GM12891 (cell line): ENCODE measurements at regions not wholly inside any gene's neighbourhood (a gene's known extent, or its start where the extent isn't known, plus 50 kb on each side); places are given as distances from the start of the nearest gene placed in this dataset.
"Not testable (repeated sequence)": the region's sequence is repeated elsewhere in the genome, so short reads cannot be mapped to it uniquely, and the experiment has no call there.

Experiments used
- DNase-seq: peaks from one replicate; pipeline ENCODE4 v3.0.0; 2011; ENCODE audit warnings: low spot score; ENCODE audit not compliant: insufficient read length
- FAIRE-seq: peaks from 2 replicates; lab custom pipeline; 2011; peaks lifted over from hg19 to GRCh38; lab: Jason Lieb, UNC
- PAX5 ChIP-seq: IDR thresholded peaks from 2 replicates; pipeline ENCODE4 v1.6.1; 2011; ENCODE audit warnings: low read length, moderate library complexity, mild to moderate bottlenecking; ENCODE audit not compliant: insufficient read depth, severe bottlenecking
- POLR2A ChIP-seq: IDR thresholded peaks from 2 replicates; pipeline ENCODE4 v1.6.1; 2011; ENCODE audit warnings: low read depth, low read length, control low read depth
- POLR2AphosphoS5 ChIP-seq: IDR thresholded peaks from 2 replicates; pipeline ENCODE4 v1.6.1; 2011; ENCODE audit warnings: low read depth, low read length, control low read depth
- POU2F2 ChIP-seq: IDR thresholded peaks from 2 replicates; pipeline ENCODE4 v1.6.1; 2011; ENCODE audit warnings: low read depth, mild to moderate bottlenecking, control low read depth, low read length, moderate library complexity
- SPI1 ChIP-seq: IDR thresholded peaks from 2 replicates; pipeline ENCODE4 v1.6.1; 2011; ENCODE audit warnings: low read depth, low read length, control low read depth
- TAF1 ChIP-seq: IDR thresholded peaks from 2 replicates; pipeline ENCODE4 v1.6.1; 2011; ENCODE audit warnings: low read depth, low read length, control low read depth

GRCh38 chr5:37957218-37957617 is 117.4 kb upstream of the GDNF start:
- no peak for FAIRE-seq
- no peak for DNase-seq
- TF ChIP-seq SPI1 (no peak), TAF1 (no peak), POU2F2 (no peak), POLR2A (no peak), PAX5 (no peak), POLR2AphosphoS5 (no peak)

GRCh38 chr5:37955748-37956147 is 115.9 kb upstream of the GDNF start:
- TF ChIP-seq SPI1, result no peak
- no peak for TF ChIP-seq POU2F2
- TF ChIP-seq PAX5, result no peak
- no peak for TF ChIP-seq TAF1
- no peak for TF ChIP-seq POLR2A
- no peak for TF ChIP-seq POLR2AphosphoS5
- no peak for FAIRE-seq
- DNase-seq, result no peak

GRCh38 chr5:37954561-37954960 is 114.7 kb upstream of the GDNF start:
- FAIRE-seq (no peak), DNase-seq (no peak)
- TF ChIP-seq POLR2A (no peak), SPI1 (no peak), POU2F2 (no peak), PAX5 (no peak), TAF1 (no peak), POLR2AphosphoS5 (no peak)

- DNase-seq (no peak), FAIRE-seq (no peak)
- TF ChIP-seq POLR2A (no peak), SPI1 (no peak), PAX5 (no peak), POLR2AphosphoS5 (no peak), TAF1 (no peak), POU2F2 (no peak)
These were observed 112.3 kb upstream of the GDNF start for GRCh38 chr5:37951946-37952721.

- no peak for FAIRE-seq
- TF ChIP-seq TAF1 (no peak), POLR2AphosphoS5 (no peak)
- no peak for DNase-seq
These were observed 110.6 kb upstream of the GDNF start for GRCh38 chr5:37950436-37950835.

GRCh38 chr5:37945446-37945845 is 105.6 kb upstream of the GDNF start:
- FAIRE-seq, result no peak
- TF ChIP-seq SPI1, result no peak
- no peak for TF ChIP-seq POU2F2
- TF ChIP-seq TAF1, result no peak
- TF ChIP-seq POLR2A, result no peak
- no peak for TF ChIP-seq PAX5
- no peak for TF ChIP-seq POLR2AphosphoS5

GRCh38 chr5:37943136-37943535 is 103.3 kb upstream of the GDNF start:
- DNase-seq, FAIRE-seq: not testable (repeated sequence)

More at GRCh38 chr5:37945446-37945845, 105.6 kb upstream of the GDNF start:
- DNase-seq, result no peak

- DNase-seq (no peak), FAIRE-seq (no peak)
- TF ChIP-seq PAX5 (no peak), POLR2A (no peak), SPI1 (no peak), POU2F2 (no peak), TAF1 (no peak), POLR2AphosphoS5 (no peak)
These were observed 101.2 kb upstream of the GDNF start for GRCh38 chr5:37940931-37941623.

- no peak for FAIRE-seq
- DNase-seq, result no peak
- TF ChIP-seq SPI1 (no peak), TAF1 (no peak), POLR2AphosphoS5 (no peak), PAX5 (no peak), POU2F2 (no peak), POLR2A (no peak)
These were observed 99.0 kb upstream of the GDNF start for GRCh38 chr5:37938861-37939260.
